ENCODE measurements at regions not wholly inside any gene's neighbourhood (a gene's known extent, or its start where the extent isn't known, plus 50 kb on each side); places are given as distances from the start of the nearest gene placed in this dataset.

- no peaks in the 10 kb centered on the region for H3K27me3 ChIP-seq (ENCODE audit: control insufficient read depth in 4 of 4, insufficient read depth in 4 of 4, low read length in 3 of 4)
- no peaks in the 10 kb centered on the region for H3K9me3 ChIP-seq (ENCODE audit: control insufficient read depth in 4 of 4, low read length in 3 of 4)
- no peak for TF ChIP-seq ZBTB33 (IDR thresholded peaks at IDR 0.05)
- no peak for TF ChIP-seq MAX (IDR thresholded peaks at IDR 0.05)
- TF ChIP-seq TAF1 (conservative IDR thresholded peaks at IDR 0.05): no peak
- TF ChIP-seq FOXA2 (IDR thresholded peaks at IDR 0.05): no peak
- no peak for TF ChIP-seq HNF4A (conservative IDR thresholded peaks at IDR 0.05)
- TF ChIP-seq JUND (IDR thresholded peaks at IDR 0.05): no peak
- TF ChIP-seq NR2F2 (IDR thresholded peaks at IDR 0.05): no peak
- TF ChIP-seq HNF4G (IDR thresholded peaks at IDR 0.05): no peak
- H3K9ac ChIP-seq (ENCODE audit: low read depth in 1 of 2, low read length in 2 of 2): no peak overlapping the region
- no peaks in the 10 kb centered on the region for H3K36me3 ChIP-seq (ENCODE audit: control insufficient read depth in 4 of 4, insufficient read depth in 3 of 4, low read depth in 1 of 4, low read length in 3 of 4)
- H3K4me3 ChIP-seq (ENCODE audit: low read depth in 1 of 3, low read length in 3 of 3): no peak overlapping the region
- no peak for DNase-seq (ENCODE audit: low spot score)
- H3K27ac ChIP-seq (ENCODE audit: low read depth in 1 of 2, low read length in 2 of 2): no peak overlapping the region
- WGBS: 60% methylated on average over 2 of the region's 2 CpGs
- peaks cover 1 to 6% (median 4%) of the 10 kb centered on the region in 4 donors for H3K4me1 ChIP-seq (ENCODE audit: control insufficient read depth in 4 of 4, insufficient read depth in 4 of 4, low read length in 3 of 4)
Observed at GRCh38 chr15:37771465-37771864, 163.0 kb upstream of the TMCO5A start.

GRCh38 chr15:37773111-37773860 is 161.2 kb upstream of the TMCO5A start:
- no peak overlapping the region for H3K9ac ChIP-seq (ENCODE audit: low read depth in 1 of 2, low read length in 2 of 2)
- no peaks in the 10 kb centered on the region for H3K36me3 ChIP-seq (ENCODE audit: control insufficient read depth in 4 of 4, insufficient read depth in 3 of 4, low read depth in 1 of 4, low read length in 3 of 4)
- WGBS: 88% methylated on average over 4 of the region's 4 CpGs
- DNase-seq (ENCODE audit: low spot score): no peak
- peaks cover 7 to 15% (median 12%) of the 10 kb centered on the region in 4 donors for H3K4me1 ChIP-seq (ENCODE audit: control insufficient read depth in 4 of 4, insufficient read depth in 4 of 4, low read length in 3 of 4)
- no peak for TF ChIP-seq FOXA2 (IDR thresholded peaks at IDR 0.05)
- no peak for TF ChIP-seq FOXA1 (IDR thresholded peaks at IDR 0.05)
- TF ChIP-seq SP1 (IDR thresholded peaks at IDR 0.05): no peak
- no peak for TF ChIP-seq REST (IDR thresholded peaks at IDR 0.05)
- no peak for TF ChIP-seq HNF4G (IDR thresholded peaks at IDR 0.05)
- TF ChIP-seq JUND (IDR thresholded peaks at IDR 0.05): no peak
- TF ChIP-seq RAD21 (IDR thresholded peaks at IDR 0.05): no peak
- no peak for TF ChIP-seq GABPA (IDR thresholded peaks at IDR 0.05 in 1 of 2, conservative IDR thresholded peaks at IDR 0.05 in 1 of 2)
- no peaks in the 10 kb centered on the region for H3K27me3 ChIP-seq (ENCODE audit: control insufficient read depth in 4 of 4, insufficient read depth in 4 of 4, low read length in 3 of 4)
- no peak overlapping the region for H3K4me3 ChIP-seq (ENCODE audit: low read depth in 1 of 3, low read length in 3 of 3)
- H3K9me3 ChIP-seq (ENCODE audit: control insufficient read depth in 4 of 4, low read length in 3 of 4): no peaks in the 10 kb centered on the region
- no peak overlapping the region for H3K27ac ChIP-seq (ENCODE audit: low read depth in 1 of 2, low read length in 2 of 2)

All from liver (tissue), 7 donors.